Ishikawa (cell line): ENCODE measurements at regions not wholly inside any gene's neighbourhood (a gene's known extent, or its start where the extent isn't known, plus 50 kb on each side); places are given as distances from the start of the nearest gene placed in this dataset.

ENCODE experiments used
- CEBPB ChIP-seq: IDR thresholded peaks from 2 replicates; pipeline ENCODE4 v1.6.1; 2012
- CREB1 ChIP-seq: IDR thresholded peaks from 2 replicates; pipeline ENCODE4 v1.6.1; 2012; ENCODE audit warnings: low read depth
- EGR1 ChIP-seq: IDR thresholded peaks from 2 replicates; pipeline ENCODE4 v1.6.1; 2012
- EP300 ChIP-seq: IDR thresholded peaks from 2 replicates; pipeline ENCODE4 v1.6.1; 2012; ENCODE audit warnings: borderline replicate concordance
- FOXM1 ChIP-seq: IDR thresholded peaks from 2 replicates; pipeline ENCODE4 v1.6.1; 2012; ENCODE audit warnings: low read depth, borderline replicate concordance
- NFIC ChIP-seq: IDR thresholded peaks from 2 replicates; pipeline ENCODE4 v1.6.1; 2012
- RAD21 ChIP-seq: IDR thresholded peaks from 2 replicates; pipeline ENCODE4 v1.6.1; 2012; ENCODE audit warnings: low read depth
- TAF1 ChIP-seq: IDR thresholded peaks from 2 replicates; pipeline ENCODE4 v1.6.1; 2012; ENCODE audit warnings: low read depth, mild to moderate bottlenecking
- TCF12 ChIP-seq: IDR thresholded peaks from 2 replicates; pipeline ENCODE4 v1.6.1; 2012; ENCODE audit warnings: low read depth
- TEAD4 ChIP-seq: IDR thresholded peaks from 2 replicates; pipeline ENCODE4 v1.6.1; 2012
- YY1 ChIP-seq: IDR thresholded peaks from 2 replicates; pipeline ENCODE4 v1.6.1; 2012; ENCODE audit warnings: low read depth
- ZBTB7A ChIP-seq: IDR thresholded peaks from 2 replicates; pipeline ENCODE4 v1.6.1; 2012; ENCODE audit warnings: low read depth
- TF ChIP-seq, protein P1 (sequence below): IDR thresholded peaks from 2 replicates; pipeline ENCODE4 v1.6.1; 2012
- TF ChIP-seq, protein P2 (sequence below): IDR thresholded peaks from 2 replicates; pipeline ENCODE4 v1.6.1; 2012; ENCODE audit warnings: low read depth, mild to moderate bottlenecking
- TF ChIP-seq, protein P3 (sequence below): IDR thresholded peaks from 2 replicates; pipeline ENCODE4 v1.6.1; 2012

DNA sequence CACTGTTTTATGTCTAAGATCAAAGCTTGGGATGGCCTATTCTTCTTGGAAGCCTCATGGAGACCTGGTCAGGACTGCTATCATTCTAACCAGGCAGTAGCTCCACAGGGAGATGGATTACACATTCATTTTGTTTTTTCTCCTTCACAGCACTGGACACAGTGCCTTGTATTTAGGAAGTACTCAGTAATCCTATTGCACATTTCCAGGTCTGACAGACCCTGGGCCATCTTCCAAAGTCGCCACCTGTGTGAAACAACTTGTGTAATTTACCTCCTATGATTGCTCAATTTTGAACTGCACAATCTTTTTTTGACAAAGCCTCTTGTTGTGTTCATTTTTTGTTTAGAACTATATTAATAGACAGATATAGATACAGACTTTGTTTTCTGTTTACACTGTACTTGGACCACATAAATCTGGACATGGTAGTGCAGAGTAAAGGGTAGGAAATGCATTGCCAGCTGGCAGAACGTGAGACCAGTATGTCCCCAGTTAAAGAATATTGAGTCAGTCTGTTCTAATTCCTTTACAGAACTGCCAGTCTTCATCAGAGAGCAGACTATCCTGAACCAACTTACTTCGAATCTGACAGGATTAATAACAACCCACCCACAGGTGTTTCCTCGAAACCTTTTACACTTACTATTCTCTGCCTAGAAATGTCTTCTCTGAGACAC is 277.8 kb upstream of the CYRIA start:
- TF ChIP-seq RAD21 = no peak
- no peak for TF ChIP-seq TEAD4
- TF ChIP-seq, protein P1, sequence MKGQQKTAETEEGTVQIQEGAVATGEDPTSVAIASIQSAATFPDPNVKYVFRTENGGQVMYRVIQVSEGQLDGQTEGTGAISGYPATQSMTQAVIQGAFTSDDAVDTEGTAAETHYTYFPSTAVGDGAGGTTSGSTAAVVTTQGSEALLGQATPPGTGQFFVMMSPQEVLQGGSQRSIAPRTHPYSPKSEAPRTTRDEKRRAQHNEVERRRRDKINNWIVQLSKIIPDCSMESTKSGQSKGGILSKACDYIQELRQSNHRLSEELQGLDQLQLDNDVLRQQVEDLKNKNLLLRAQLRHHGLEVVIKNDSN = no peak
- TF ChIP-seq, protein P2, sequence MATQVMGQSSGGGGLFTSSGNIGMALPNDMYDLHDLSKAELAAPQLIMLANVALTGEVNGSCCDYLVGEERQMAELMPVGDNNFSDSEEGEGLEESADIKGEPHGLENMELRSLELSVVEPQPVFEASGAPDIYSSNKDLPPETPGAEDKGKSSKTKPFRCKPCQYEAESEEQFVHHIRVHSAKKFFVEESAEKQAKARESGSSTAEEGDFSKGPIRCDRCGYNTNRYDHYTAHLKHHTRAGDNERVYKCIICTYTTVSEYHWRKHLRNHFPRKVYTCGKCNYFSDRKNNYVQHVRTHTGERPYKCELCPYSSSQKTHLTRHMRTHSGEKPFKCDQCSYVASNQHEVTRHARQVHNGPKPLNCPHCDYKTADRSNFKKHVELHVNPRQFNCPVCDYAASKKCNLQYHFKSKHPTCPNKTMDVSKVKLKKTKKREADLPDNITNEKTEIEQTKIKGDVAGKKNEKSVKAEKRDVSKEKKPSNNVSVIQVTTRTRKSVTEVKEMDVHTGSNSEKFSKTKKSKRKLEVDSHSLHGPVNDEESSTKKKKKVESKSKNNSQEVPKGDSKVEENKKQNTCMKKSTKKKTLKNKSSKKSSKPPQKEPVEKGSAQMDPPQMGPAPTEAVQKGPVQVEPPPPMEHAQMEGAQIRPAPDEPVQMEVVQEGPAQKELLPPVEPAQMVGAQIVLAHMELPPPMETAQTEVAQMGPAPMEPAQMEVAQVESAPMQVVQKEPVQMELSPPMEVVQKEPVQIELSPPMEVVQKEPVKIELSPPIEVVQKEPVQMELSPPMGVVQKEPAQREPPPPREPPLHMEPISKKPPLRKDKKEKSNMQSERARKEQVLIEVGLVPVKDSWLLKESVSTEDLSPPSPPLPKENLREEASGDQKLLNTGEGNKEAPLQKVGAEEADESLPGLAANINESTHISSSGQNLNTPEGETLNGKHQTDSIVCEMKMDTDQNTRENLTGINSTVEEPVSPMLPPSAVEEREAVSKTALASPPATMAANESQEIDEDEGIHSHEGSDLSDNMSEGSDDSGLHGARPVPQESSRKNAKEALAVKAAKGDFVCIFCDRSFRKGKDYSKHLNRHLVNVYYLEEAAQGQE = no peak
- no peak for TF ChIP-seq FOXM1
- no peak for TF ChIP-seq NFIC
- no peak for TF ChIP-seq YY1

DNA sequence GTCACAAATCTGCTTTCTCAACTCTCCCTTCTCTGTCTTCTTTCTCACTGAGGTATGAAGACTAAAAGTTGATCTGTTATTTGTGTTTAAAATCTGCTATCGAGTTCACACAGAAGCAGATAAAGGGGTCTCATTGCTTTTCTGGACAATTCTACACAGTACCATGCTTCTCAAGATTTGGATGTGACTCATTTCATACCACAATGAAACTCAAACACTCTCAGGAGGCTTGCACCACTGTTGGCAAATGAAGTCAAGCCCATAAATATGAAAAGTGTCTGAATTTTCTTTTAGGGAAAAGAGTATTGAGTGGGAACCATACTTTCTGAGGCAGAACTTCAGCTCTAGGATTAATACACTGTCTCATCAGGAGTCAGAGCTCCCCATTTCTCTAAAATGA is 274.6 kb upstream of the CYRIA start:
- TF ChIP-seq ZBTB7A (no peak), TCF12 (no peak), FOXM1 (no peak), YY1 (no peak)
- TF ChIP-seq, protein P2 = no peak

DNA sequence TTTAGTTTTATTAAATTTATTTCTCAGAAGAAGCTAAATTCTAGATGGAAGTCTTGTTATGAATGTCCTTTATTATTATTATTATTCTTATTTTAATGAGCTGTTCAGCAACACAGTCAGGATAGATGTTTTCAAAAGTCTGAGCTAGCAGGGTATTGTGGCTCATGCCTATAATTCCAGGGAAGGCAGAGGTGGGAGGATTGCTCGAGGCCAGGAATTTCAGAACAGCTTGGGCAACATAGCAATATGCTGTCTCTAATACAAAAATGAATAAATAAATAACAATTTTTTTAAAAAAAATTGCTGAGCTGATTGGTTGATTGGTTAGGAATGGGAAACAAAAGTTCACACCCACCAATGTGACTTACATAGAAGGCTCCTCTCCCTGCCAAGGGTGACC is 274.1 kb upstream of the CYRIA start:
- TF ChIP-seq EP300 (no peak), TAF1 (no peak), CREB1 (no peak)
- TF ChIP-seq, protein P3, sequence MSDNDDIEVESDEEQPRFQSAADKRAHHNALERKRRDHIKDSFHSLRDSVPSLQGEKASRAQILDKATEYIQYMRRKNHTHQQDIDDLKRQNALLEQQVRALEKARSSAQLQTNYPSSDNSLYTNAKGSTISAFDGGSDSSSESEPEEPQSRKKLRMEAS = no peak

DNA sequence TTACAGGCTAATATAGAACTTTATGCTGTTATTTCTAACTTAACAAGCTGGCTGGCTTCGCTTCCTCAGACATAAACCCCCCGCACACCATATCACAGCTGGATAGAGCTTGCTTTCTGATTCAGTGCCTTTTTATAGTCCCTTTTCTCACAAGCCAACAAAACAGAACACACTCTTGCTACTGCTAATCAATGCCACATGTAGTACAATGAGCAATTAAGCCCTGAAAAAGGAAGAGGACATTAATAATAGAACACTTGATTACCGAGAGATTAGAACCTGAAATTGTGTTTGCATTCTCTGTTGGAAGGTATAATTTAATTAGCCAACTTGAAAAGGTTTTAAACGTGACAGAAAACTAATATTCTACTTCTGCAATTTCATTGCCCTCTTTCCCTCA is 267.7 kb upstream of the CYRIA start:
- no peak for TF ChIP-seq CEBPB
- no peak for TF ChIP-seq RAD21
- TF ChIP-seq YY1 = no peak
- TF ChIP-seq, protein P2 = no peak
- no peak for TF ChIP-seq EGR1
- TF ChIP-seq, protein P3 = no peak
- no peak for TF ChIP-seq ZBTB7A
- no peak for TF ChIP-seq CREB1
- no peak for TF ChIP-seq TCF12
- no peak for TF ChIP-seq TEAD4
- TF ChIP-seq NFIC = no peak
- TF ChIP-seq TAF1 = no peak
- no peak for TF ChIP-seq EP300
- TF ChIP-seq, protein P1 = no peak
- no peak for TF ChIP-seq FOXM1

DNA sequence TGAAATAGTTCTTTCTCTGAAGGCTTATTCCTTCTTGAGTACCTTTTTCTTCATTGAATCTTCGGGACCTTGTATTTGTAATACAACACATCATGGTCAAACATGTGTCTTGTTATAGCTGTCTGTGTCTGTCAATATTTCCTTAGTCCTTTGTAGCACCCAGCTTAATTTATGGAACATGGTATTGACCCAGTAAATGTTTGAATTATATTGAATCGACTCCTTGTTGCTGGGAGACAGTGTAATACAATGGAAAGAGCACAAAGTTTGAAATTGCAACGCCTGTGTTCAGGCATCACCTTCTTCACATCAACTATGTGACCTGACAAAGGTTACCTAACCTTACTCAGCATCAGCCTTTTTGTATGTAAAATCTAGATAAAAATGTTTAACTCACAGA is 267.2 kb upstream of the CYRIA start:
- TF ChIP-seq TEAD4 (no peak), CREB1 (no peak), EGR1 (no peak), TCF12 (no peak), NFIC (no peak), YY1 (no peak), RAD21 (no peak), TAF1 (no peak), CEBPB (no peak)
- TF ChIP-seq, protein P2 = no peak
- TF ChIP-seq, protein P1 = no peak
- TF ChIP-seq, protein P3 = no peak
